ENCODE measurements at regions not wholly inside any gene's neighbourhood (a gene's known extent, or its start where the extent isn't known, plus 50 kb on each side); places are given as distances from the start of the nearest gene placed in this dataset.
"Not testable (repeated sequence)": the region's sequence is repeated elsewhere in the genome, so short reads cannot be mapped to it uniquely, and the experiment has no call there.

DNA sequence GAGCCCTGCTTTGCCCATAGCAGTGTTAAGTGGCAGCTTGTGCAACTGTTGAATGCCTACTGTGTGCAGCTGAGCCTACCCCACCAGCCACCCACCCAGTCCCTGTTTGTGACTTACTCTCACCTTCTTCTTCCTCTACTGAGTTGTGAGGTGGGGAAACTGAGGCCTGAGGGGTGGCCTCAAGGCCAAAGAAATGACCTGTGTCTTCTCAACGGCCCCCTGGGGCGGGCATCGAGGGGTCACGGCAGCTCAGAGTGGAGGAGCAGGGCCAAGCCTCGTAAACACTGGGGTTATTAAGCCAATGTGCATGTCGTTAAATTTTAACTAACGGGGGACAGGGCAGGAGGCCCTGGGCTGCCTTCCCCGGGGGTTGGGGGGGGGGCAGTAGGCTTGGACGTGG, 369.6 kb upstream of the ZNF722 start:
- H3K27ac Mint-ChIP-seq; H3K4me3 Mint-ChIP-seq; H3K9me3 Mint-ChIP-seq; H3K27me3 Mint-ChIP-seq; H3K4me1 Mint-ChIP-seq; H3K36me3 Mint-ChIP-seq (ENCODE audit: low read depth); DNase-seq; intact Hi-C loops (cut with micrococcal nuclease): not testable (repeated sequence)

DNA sequence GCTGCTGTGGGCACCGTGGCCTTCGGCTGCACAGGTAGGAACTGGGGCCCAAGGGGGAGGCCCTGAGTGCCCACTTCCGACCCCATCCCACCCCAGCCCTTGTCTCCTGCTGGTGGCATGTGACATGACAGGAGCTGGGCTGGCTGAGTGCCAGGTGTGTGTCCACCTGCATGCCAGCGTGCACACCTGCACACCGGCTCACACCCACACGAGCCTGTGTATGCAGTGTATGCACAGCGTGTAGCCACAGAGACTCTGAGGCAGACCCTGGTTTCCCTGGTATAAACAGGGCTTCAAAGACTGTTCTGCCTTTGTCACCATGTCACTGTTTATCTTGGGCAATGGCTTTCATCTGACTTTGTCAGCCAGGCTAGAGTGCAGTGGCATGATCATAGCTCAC, 362.1 kb upstream of the ZNF722 start:
- H3K4me3 Mint-ChIP-seq; intact Hi-C loops (cut with micrococcal nuclease); DNase-seq; H3K9me3 Mint-ChIP-seq; H3K27me3 Mint-ChIP-seq; H3K4me1 Mint-ChIP-seq; H3K36me3 Mint-ChIP-seq (ENCODE audit: low read depth); H3K27ac Mint-ChIP-seq: not testable (repeated sequence)

DNA sequence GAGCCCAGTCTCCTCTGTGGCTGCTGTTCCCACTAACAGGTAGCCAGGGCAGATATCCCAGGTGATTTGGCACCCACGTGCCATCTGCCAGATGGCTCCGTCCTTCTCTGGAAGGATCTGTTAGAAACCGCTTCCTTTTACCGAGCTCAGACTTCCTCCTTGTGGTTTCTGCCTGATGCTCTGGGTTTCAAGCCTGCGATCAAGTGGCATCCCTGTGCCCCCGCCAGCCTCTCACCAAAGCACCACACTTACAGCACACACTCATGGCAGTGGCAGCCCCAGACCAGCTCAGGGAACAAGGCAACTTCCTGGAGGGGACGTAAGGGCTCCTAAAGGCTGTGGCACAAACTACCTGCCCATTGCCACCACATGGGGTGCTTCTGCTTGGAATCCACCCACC, 333.1 kb upstream of the ZNF722 start:
- intact Hi-C loops (cut with micrococcal nuclease); H3K4me1 Mint-ChIP-seq; H3K9me3 Mint-ChIP-seq; DNase-seq; H3K36me3 Mint-ChIP-seq (ENCODE audit: low read depth); H3K27me3 Mint-ChIP-seq; H3K27ac Mint-ChIP-seq; H3K4me3 Mint-ChIP-seq: not testable (repeated sequence)

DNA sequence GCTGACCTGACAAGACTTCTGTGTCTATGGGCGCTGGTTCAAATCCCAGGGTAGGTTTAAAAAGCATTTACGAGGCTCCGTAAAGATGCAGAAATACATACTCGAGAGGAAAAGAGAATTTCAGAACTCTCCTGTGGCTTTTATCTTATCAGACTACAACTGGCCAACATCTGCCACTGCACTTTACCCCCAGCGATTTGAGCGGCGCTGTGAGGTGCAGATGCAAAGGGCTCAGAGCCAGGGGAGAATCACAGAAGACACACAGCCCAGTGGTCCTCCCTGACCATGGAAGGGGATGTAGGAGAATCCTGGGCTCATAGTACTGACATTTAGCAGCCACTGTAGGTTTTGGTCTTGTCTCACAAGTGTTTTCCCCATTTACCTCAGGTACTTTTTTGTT, 307.2 kb upstream of the ZNF722 start:
- H3K27ac Mint-ChIP-seq; H3K4me1 Mint-ChIP-seq; H3K27me3 Mint-ChIP-seq; H3K9me3 Mint-ChIP-seq; H3K36me3 Mint-ChIP-seq (ENCODE audit: low read depth); intact Hi-C loops (cut with micrococcal nuclease); H3K4me3 Mint-ChIP-seq; DNase-seq: not testable (repeated sequence)

DNA sequence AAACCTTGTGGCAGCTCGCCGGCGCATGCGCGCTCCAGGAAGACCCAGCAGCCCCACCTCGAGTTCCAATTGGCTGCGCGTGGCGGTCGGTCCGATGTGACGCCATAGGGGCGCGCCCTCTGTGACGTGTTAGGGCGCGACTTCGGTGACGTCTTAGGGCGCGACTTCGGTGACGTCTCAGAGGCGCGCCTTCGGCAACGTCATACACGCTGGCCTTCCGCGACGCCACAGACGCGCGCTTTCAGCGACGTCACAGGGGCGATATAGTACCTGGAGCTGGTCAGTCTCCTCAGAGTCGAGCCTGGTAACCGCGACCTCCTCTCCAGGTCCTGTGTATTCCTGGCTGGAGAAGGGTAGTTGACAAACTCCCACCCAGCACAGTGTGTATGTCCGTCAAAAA, 304.4 kb upstream of the ZNF722 start:
- H3K4me3 Mint-ChIP-seq; DNase-seq; H3K9me3 Mint-ChIP-seq; intact Hi-C loops (cut with micrococcal nuclease); H3K27ac Mint-ChIP-seq; H3K36me3 Mint-ChIP-seq (ENCODE audit: low read depth); H3K4me1 Mint-ChIP-seq; H3K27me3 Mint-ChIP-seq: not testable (repeated sequence)

Data from activated CD4-positive, alpha-beta T cell treated with anti-CD3 and anti-CD28 coated beads, Interleukin-2, amount 10 ng/mL, durations not matched to agents 24 days and 14 days (primary cell).